Panc1 (cell line): ENCODE measurements at regions not wholly inside any gene's neighbourhood (a gene's known extent, or its start where the extent isn't known, plus 50 kb on each side); places are given as distances from the start of the nearest gene placed in this dataset.

ENCODE experiments used
- ATAC-seq: fragments of 200-7000 bp; cut with Tn5 transposase; 2 replicates; pipeline ENCODE4 v1.9.1; 2020; ENCODE audit warnings: mild to moderate bottlenecking, moderate library complexity
- BruUV-seq: library from RNA; stranded (reverse); fragments of 400-500 nt; replicated peaks from 2 replicates; lab custom pipeline; 2021; lab: Mats Ljungman, UMichigan
- CTCF ChIA-PET: fragments of 300-600 bp; sonication (Branson Sonifier 250); formaldehyde crosslinking; loops from one replicate; lab custom pipeline; 2022; ENCODE audit warnings: antibody characterized with exemption; lab: Charles Lee
- POLR2A ChIA-PET: fragments of 300-600 bp; sonication (Branson Sonifier 250); formaldehyde crosslinking; loops from one replicate; lab custom pipeline; 2022; ENCODE audit warnings: antibody characterized with exemption; lab: Charles Lee
- DNase-seq: peaks from one replicate; pipeline ENCODE4 v3.0.0-alpha.2; 2010; ENCODE audit warnings: low read depth, low spot score
- H3K27ac ChIP-seq: 2 replicates; pipeline ENCODE4 v1.5.1; 2011; ENCODE audit warnings: mild to moderate bottlenecking, low read length, inconsistent platforms
- H3K27me3 ChIP-seq: fragments of 200-500 bp; sonication (Bioruptor generic); 2 replicates; pipeline ENCODE4 v1.6.0; 2014; ENCODE audit warnings: low read length, inconsistent platforms; ENCODE audit not compliant: control insufficient read depth, insufficient read depth
- H3K36me3 ChIP-seq: fragments of 200-500 bp; sonication (Bioruptor generic); 2 replicates; pipeline ENCODE4 v1.5.1; 2014; ENCODE audit warnings: inconsistent platforms, mild to moderate bottlenecking, low read length, moderate library complexity; ENCODE audit not compliant: control insufficient read depth, insufficient read depth
- H3K4me1 ChIP-seq: 2 replicates; pipeline ENCODE4 v1.5.1; 2011; ENCODE audit warnings: inconsistent platforms, mild to moderate bottlenecking, low read length, moderate library complexity; ENCODE audit not compliant: control insufficient read depth, insufficient read depth
- H3K4me3 ChIP-seq, 2 experiments: 2 replicates each; pipeline ENCODE4 v1.5.1; 2011 to 2012; ENCODE audit warnings: low read depth in 2 of 2, low read length in 2 of 2, mild to moderate bottlenecking in 2 of 2, inconsistent platforms in 1 of 2, moderate library complexity in 1 of 2
- H3K9me3 ChIP-seq: fragments of 200-500 bp; sonication (Bioruptor generic); 2 replicates; pipeline ENCODE4 v1.5.1; 2014; ENCODE audit warnings: low read depth, mild to moderate bottlenecking, inconsistent platforms, low read length, moderate library complexity; ENCODE audit not compliant: control insufficient read depth, insufficient read depth
- POLR2AphosphoS5 ChIP-seq: IDR thresholded peaks from 2 replicates; pipeline ENCODE4 v1.6.1; 2012; ENCODE audit warnings: mild to moderate bottlenecking, low read depth, low read length, moderate library complexity
- SIN3A ChIP-seq: IDR thresholded peaks from 2 replicates; pipeline ENCODE4 v1.6.1; 2012; ENCODE audit warnings: low read depth, mild to moderate bottlenecking, low read length, moderate library complexity, borderline replicate concordance; ENCODE audit not compliant: insufficient read depth
- TCF7L2 ChIP-seq: IDR thresholded peaks from 2 replicates; pipeline ENCODE4 v1.6.1; 2011; ENCODE audit warnings: mild to moderate bottlenecking, low read depth, low read length, inconsistent platforms
- in situ Hi-C: cut with HindIII; loops from 2 replicates; pipeline ENCODE4 v1.10.0; 2016; ENCODE audit warnings: low sequenced_read_pairs, low pct_unique_long_range_greater_than_20kb
- intact Hi-C: fragments of 100-400 bp; cut with micrococcal nuclease; formaldehyde crosslinking; loops from one replicate; pipeline ENCODE4 v1.10.0; 2022; ENCODE audit not compliant: unreplicated experiment
- TF ChIP-seq, protein P1 (sequence below): fragments of 450-650 bp; IDR thresholded peaks from 2 replicates; pipeline ENCODE4 v1.5.1; 2017; ENCODE audit warnings: mild to moderate bottlenecking
- TF ChIP-seq, protein P2 (sequence below), 2 experiments: IDR thresholded peaks; 2 replicates each; pipeline ENCODE4 v1.6.1; 2011 to 2012; ENCODE audit warnings: low read depth in 2 of 2, control low read depth in 1 of 2, low read length in 1 of 2, mild to moderate bottlenecking in 1 of 2, moderate library complexity in 1 of 2; ENCODE audit not compliant: insufficient read depth in 1 of 2

DNA sequence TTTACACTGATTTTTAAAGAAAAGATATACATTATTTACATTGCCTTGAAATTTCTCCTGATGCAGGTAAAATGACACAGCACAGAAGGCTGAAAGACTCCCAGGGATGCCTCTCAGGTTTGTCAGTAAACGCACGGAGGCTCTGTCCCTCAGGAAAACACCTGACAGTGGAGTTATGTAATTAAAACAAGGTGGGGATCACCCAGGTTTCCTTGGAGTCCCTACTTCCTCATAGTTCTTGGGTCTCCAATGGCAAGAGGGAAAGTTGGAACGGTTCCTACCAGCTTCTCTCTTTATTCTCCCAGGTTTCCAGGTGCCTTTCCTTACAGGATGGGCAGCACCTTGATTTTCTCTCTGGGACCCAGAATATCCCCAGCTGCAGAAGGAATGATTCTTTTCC is 654.8 kb downstream of the SLC4A3 start:
- no TSS peak for BruUV-seq
- TF ChIP-seq, protein P1, sequence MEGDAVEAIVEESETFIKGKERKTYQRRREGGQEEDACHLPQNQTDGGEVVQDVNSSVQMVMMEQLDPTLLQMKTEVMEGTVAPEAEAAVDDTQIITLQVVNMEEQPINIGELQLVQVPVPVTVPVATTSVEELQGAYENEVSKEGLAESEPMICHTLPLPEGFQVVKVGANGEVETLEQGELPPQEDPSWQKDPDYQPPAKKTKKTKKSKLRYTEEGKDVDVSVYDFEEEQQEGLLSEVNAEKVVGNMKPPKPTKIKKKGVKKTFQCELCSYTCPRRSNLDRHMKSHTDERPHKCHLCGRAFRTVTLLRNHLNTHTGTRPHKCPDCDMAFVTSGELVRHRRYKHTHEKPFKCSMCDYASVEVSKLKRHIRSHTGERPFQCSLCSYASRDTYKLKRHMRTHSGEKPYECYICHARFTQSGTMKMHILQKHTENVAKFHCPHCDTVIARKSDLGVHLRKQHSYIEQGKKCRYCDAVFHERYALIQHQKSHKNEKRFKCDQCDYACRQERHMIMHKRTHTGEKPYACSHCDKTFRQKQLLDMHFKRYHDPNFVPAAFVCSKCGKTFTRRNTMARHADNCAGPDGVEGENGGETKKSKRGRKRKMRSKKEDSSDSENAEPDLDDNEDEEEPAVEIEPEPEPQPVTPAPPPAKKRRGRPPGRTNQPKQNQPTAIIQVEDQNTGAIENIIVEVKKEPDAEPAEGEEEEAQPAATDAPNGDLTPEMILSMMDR: no peak
- TF ChIP-seq SIN3A (no peak), POLR2AphosphoS5 (no peak), TCF7L2 (no peak)
- TF ChIP-seq, protein P2, sequence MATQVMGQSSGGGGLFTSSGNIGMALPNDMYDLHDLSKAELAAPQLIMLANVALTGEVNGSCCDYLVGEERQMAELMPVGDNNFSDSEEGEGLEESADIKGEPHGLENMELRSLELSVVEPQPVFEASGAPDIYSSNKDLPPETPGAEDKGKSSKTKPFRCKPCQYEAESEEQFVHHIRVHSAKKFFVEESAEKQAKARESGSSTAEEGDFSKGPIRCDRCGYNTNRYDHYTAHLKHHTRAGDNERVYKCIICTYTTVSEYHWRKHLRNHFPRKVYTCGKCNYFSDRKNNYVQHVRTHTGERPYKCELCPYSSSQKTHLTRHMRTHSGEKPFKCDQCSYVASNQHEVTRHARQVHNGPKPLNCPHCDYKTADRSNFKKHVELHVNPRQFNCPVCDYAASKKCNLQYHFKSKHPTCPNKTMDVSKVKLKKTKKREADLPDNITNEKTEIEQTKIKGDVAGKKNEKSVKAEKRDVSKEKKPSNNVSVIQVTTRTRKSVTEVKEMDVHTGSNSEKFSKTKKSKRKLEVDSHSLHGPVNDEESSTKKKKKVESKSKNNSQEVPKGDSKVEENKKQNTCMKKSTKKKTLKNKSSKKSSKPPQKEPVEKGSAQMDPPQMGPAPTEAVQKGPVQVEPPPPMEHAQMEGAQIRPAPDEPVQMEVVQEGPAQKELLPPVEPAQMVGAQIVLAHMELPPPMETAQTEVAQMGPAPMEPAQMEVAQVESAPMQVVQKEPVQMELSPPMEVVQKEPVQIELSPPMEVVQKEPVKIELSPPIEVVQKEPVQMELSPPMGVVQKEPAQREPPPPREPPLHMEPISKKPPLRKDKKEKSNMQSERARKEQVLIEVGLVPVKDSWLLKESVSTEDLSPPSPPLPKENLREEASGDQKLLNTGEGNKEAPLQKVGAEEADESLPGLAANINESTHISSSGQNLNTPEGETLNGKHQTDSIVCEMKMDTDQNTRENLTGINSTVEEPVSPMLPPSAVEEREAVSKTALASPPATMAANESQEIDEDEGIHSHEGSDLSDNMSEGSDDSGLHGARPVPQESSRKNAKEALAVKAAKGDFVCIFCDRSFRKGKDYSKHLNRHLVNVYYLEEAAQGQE (IDR thresholded peaks at IDR 0.05; ENCODE audit: insufficient read depth in 1 of 2, low read depth in 2 of 2, low read length in 1 of 2): no peak
- intact Hi-C loops (no loop called here), in situ Hi-C loops (no loop called here)
- no peak for DNase-seq
- no peaks in the 10 kb centered on the region for H3K9me3 ChIP-seq
- POLR2A ChIA-PET: no interaction called here
- ATAC-seq: no peak
- no peak overlapping the region for H3K4me3 ChIP-seq
- CTCF ChIA-PET: no interaction called here
- H3K4me1 ChIP-seq: no peaks in the 10 kb centered on the region
- no peak overlapping the region for H3K27ac ChIP-seq
- no peaks in the 10 kb centered on the region for H3K27me3 ChIP-seq
- H3K36me3 ChIP-seq: no peaks in the 10 kb centered on the region

DNA sequence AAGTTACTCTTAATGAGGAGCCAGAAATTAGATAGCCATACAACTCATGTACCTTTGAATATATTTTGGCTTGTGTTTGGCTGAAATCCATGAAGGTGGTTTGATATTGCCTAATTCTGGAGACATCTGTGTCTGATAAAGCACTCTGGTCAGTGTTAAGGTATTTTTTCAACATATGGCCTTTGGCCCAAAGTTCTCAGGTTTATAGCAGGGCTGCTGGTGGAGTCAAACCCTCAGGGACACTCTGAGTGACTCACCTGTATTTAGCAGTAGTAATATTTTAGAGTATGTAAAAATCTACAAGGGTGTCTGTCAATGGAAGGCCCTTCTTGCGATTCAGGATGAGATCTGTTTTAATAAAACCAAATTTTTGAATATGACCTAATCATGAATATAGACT is 666.5 kb downstream of the SLC4A3 start:
- ATAC-seq (no peak), DNase-seq (no peak)
- Histone ChIP-seq H3K9me3 (no peaks in the 10 kb centered on the region; the same call in 1 of the 2 replicates), H3K27me3 (no peaks in the 10 kb centered on the region), H3K36me3 (no peaks in the 10 kb centered on the region), H3K4me3 (no peak overlapping the region), H3K4me1 (no peaks in the 10 kb centered on the region), H3K27ac (no peak overlapping the region)
- BruUV-seq: no TSS peak
- in situ Hi-C loops: no loop called here
- TF ChIP-seq, protein P2 (IDR thresholded peaks at IDR 0.05; ENCODE audit: insufficient read depth in 1 of 2, low read depth in 2 of 2, low read length in 1 of 2): no peak
- TF ChIP-seq POLR2AphosphoS5 (no peak), SIN3A (no peak), TCF7L2 (no peak)
- TF ChIP-seq, protein P1: no peak
- POLR2A ChIA-PET: no interaction called here
- CTCF ChIA-PET: no interaction called here
- intact Hi-C loops: no loop called here
